ENCODE measurements at regions not wholly inside any gene's neighbourhood (a gene's known extent, or its start where the extent isn't known, plus 50 kb on each side); places are given as distances from the start of the nearest gene placed in this dataset.
"Not testable (repeated sequence)": the region's sequence is repeated elsewhere in the genome, so short reads cannot be mapped to it uniquely, and the experiment has no call there.

DNA sequence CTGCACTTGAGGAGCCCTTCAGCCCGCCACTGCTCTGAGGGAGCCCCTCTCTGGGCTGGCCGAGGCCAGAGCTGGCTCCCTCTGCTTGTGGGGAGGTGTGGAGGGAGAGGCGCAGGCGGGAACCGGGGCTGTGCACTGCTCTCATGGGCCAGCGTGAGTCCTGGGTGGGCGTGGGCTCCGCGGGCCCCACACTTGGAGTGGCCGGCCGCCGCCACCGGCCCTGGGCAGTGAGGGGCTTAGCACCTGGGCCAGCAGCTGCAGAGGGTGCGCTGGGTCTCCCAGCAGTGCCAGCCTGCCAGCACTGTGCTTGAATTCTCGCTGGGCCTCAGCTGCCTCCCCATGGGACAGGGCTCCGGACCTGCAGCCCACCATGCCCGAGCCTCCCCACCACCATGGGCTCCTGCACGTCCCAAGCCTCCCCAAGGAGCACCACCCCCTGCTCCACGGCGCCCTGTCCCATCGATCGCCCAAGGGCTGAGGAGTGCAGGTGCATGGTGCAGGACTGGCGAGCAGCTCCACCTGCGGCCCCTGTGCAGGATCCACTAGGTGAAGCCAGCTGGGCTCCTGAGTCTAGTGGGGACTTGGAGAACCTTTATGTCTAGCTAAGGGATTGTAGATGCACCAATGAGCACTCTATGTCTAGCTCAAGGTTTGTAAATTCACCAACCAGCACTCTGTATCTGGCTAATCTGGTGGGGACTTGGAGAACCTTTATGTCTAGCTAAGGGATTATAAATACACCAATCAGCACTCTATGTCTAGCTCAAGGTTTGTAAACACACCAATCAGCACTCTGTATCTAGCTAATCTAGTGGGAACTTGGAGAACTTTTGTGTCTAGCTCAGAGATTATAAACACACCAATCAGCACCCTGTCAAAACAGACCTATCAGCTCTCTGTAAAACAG, 1180.3 kb downstream of the FSCB start:
- CTCF ChIA-PET; ATAC-seq; H3K27ac Mint-ChIP-seq; H3K36me3 Mint-ChIP-seq; H3K27me3 Mint-ChIP-seq; H3K4me1 Mint-ChIP-seq; DNase-seq; H3K9me3 Mint-ChIP-seq (ENCODE audit: low read depth); H3K4me3 Mint-ChIP-seq: not testable (repeated sequence)

DNA sequence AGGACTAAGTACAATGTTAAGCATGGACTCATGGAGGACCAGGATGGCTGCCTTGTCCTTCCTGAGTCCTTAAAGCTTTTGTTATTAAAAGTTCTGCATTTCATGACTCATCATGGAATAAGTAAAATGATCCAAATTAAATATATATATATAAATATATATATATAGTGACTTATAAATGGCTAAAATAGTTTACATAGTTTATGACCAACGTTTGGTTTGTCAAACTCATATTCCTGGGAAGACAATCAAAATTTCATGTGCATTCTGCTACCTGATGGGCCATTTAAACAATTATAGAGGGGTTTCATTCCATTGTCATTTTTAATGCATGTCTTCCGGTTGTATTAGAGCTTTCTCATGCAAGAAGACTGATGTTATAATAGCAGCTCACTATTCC, 1190.7 kb downstream of the FSCB start:
- Mint-ChIP-seq H3K27ac (no peak overlapping the region), H3K4me3 (no peak overlapping the region), H3K27me3 (no peaks in the 10 kb centered on the region), H3K36me3 (no peaks in the 10 kb centered on the region), H3K9me3 (ENCODE audit: low read depth) (peaks cover 8% of the 10 kb centered on the region), H3K4me1 (no peaks in the 10 kb centered on the region)
- DNase-seq (no peak), ATAC-seq (no peak)
- CTCF ChIA-PET = no interaction called here

DNA sequence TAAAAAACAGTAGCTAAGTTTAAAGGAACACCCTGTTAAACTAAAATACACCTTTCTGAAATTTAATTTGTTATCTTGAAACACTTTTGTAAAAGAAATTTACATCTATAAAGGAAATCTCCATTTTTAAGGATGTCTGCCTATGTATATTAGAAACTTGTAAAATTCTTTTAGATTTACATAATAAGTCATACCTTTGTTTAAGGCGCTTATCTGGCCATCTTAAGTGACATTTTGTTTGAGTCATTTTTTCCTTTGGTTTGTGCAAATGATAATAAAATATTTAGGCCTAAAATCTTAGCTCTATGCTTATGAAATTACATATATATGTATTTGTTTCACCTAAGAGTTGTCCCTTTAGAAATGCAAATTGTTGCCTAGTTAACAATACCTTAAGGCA, 1193.4 kb downstream of the FSCB start:
- ATAC-seq = no peak
- CTCF ChIA-PET = no interaction called here
- Mint-ChIP-seq H3K4me3 (no peak overlapping the region), H3K27me3 (no peaks in the 10 kb centered on the region), H3K36me3 (no peaks in the 10 kb centered on the region), H3K4me1 (no peaks in the 10 kb centered on the region), H3K9me3 (ENCODE audit: low read depth) (peaks cover 10% of the 10 kb centered on the region), H3K27ac (no peak overlapping the region)
- no peak for DNase-seq

DNA sequence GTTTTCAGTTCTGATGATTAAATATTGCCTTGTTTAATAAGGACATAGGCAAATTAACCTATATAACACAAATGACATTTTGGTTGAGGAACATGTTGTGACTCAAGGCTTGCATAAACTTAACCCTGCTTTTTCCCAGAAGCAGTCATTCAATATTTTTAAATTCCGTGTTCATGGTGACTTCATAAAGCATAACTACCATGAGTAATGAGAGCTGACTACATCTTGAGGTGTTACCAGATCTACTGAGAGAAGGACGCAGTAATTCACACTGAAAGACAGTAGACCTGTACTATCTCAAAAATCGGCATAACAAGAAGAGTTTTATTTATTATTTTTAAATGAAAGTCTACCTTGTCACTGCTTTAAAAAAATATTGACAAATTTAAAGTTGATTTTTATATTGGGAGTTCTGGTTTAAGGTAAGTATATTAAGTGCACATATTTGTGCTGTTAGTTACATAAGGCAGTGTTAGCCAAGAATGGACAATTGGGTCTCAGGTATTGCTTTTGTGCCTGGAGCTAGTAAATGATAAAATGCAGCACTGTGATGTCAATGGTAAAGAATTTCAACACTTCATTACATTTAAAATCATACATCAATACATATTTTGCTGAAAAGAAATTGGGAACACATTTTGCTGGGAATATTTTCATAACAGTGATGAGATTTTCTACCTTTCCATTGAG, 1198.5 kb downstream of the FSCB start:
- H3K9me3 Mint-ChIP-seq (ENCODE audit: low read depth) = peaks cover 8% of the 10 kb centered on the region
- no peak overlapping the region for H3K27ac Mint-ChIP-seq
- no peaks in the 10 kb centered on the region for H3K4me1 Mint-ChIP-seq
- no peak overlapping the region for H3K4me3 Mint-ChIP-seq
- DNase-seq = no peak
- CTCF ChIA-PET = no interaction called here
- H3K27me3 Mint-ChIP-seq = no peaks in the 10 kb centered on the region
- ATAC-seq = no peak
- H3K36me3 Mint-ChIP-seq = no peaks in the 10 kb centered on the region

DNA sequence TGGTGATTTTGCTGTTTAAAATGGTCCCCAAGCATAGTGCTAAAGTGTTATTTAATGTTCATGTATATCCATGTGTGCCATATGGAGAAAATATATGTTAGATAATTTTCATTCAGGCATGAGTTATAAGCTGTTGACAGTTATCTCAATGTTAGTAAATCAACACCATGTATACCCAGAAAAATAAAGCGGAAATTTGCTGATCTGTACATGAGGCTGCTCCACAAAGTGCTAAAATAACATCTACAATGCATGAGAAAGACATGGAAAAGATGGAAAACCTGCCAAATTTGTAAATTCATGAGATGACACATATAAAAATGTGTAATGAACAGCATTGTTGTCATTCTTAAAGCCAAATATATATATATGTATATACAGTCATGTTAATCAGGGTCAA, 1199.2 kb downstream of the FSCB start:
- ATAC-seq (no peak), DNase-seq (no peak)
- no peaks in the 10 kb centered on the region for H3K4me1 Mint-ChIP-seq
- no peak overlapping the region for H3K4me3 Mint-ChIP-seq
- no peaks in the 10 kb centered on the region for H3K36me3 Mint-ChIP-seq
- peaks cover 5% of the 10 kb centered on the region for H3K9me3 Mint-ChIP-seq (ENCODE audit: low read depth)
- no peaks in the 10 kb centered on the region for H3K27me3 Mint-ChIP-seq
- CTCF ChIA-PET = no interaction called here
- H3K27ac Mint-ChIP-seq = no peak overlapping the region

DNA sequence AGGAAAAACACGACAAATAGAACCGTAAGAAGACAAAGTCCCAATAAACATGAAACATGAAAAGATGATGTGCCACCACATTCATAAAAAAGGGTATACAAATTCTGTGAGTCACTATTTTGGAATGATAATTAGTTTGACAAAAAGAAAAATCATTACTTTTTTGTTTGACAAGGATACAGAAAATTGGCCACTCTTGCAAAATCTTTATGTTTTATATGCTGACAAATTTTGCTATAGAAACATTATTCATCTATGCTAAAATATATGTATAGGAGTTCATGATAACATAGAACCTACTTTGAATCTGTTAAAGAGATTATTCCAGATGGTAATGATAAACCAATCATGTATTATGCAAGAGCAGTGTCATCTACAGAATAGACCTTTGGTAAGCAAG, 1201.0 kb downstream of the FSCB start:
- no peak overlapping the region for H3K4me3 Mint-ChIP-seq
- H3K4me1 Mint-ChIP-seq = no peaks in the 10 kb centered on the region
- DNase-seq (no peak), ATAC-seq (no peak)
- no peaks in the 10 kb centered on the region for H3K27me3 Mint-ChIP-seq
- H3K27ac Mint-ChIP-seq = no peak overlapping the region
- H3K9me3 Mint-ChIP-seq (ENCODE audit: low read depth) = peaks cover 5% of the 10 kb centered on the region
- no peaks in the 10 kb centered on the region for H3K36me3 Mint-ChIP-seq
- CTCF ChIA-PET = no interaction called here

DNA sequence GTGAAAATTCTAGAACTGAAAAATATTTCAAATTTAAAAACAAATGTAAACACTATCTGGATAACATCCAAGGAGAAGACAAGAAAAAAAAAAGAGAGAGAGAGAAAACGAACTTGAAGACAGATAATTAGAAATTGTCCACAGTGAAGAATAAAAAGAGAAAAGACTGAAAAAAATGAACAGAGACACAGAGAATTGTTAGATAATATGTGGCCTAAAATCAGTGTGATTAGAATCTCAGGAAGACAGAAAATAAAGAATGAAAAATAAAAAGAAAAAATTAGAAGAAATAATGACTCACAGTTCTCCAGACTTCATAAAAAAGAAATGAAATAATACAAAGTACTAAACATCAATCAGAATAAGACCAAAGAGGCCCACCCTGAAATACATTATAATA, 1209.3 kb downstream of the FSCB start:
- CTCF ChIA-PET = no interaction called here
- Mint-ChIP-seq H3K9me3 (ENCODE audit: low read depth) (peaks cover 18% of the 10 kb centered on the region), H3K4me1 (no peaks in the 10 kb centered on the region), H3K27me3 (no peaks in the 10 kb centered on the region), H3K4me3 (no peak overlapping the region), H3K36me3 (no peaks in the 10 kb centered on the region), H3K27ac (no peak overlapping the region)
- no peak for ATAC-seq
- DNase-seq = no peak

DNA sequence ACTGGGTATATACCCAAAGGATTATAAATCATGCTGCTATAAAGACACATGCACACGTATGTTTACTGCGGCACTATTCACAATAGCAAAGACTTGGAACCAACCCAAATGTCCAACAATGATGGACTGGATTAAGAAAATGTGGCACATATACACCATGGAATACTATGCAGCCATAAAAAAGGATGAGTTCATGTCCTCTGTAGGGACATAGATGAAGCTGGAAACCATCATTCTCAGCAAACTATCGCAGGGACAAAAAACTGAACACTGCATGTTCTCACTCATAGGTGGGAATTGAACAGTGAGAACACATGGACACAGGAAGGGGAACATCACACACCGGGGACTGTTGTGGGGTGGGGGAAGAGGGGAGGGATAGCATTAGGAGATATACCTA, 1211.0 kb downstream of the FSCB start:
- H3K4me3 Mint-ChIP-seq, H3K36me3 Mint-ChIP-seq, H3K27me3 Mint-ChIP-seq, H3K4me1 Mint-ChIP-seq, H3K27ac Mint-ChIP-seq, ATAC-seq, CTCF ChIA-PET, DNase-seq: not testable (repeated sequence)
- peaks cover 17% of the 10 kb centered on the region for H3K9me3 Mint-ChIP-seq (ENCODE audit: low read depth)

DNA sequence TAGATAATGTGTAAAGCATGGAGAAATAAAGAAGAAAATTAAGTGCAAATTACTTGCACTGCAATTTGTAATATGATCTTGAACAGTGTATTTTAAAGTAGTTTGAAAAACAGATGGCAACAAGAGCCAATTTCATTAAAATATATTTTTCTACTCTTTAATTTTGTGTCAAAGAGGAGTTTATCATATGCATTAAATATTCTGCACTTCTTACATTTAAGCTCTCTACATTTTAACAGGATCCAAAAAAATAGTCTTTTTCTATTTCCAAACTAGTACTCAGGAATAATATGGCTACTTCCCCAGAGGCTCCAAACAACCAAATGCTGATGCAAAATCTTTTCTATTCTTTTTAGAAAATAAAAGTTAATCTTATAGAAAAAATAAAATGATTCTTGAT, 1221.5 kb downstream of the FSCB start:
- Mint-ChIP-seq H3K4me1 (no peaks in the 10 kb centered on the region), H3K4me3 (no peak overlapping the region), H3K27ac (no peak overlapping the region), H3K36me3 (no peaks in the 10 kb centered on the region), H3K27me3 (no peaks in the 10 kb centered on the region), H3K9me3 (ENCODE audit: low read depth) (peaks cover 7% of the 10 kb centered on the region)
- CTCF ChIA-PET = no interaction called here
- ATAC-seq = no peak
- DNase-seq = no peak

DNA sequence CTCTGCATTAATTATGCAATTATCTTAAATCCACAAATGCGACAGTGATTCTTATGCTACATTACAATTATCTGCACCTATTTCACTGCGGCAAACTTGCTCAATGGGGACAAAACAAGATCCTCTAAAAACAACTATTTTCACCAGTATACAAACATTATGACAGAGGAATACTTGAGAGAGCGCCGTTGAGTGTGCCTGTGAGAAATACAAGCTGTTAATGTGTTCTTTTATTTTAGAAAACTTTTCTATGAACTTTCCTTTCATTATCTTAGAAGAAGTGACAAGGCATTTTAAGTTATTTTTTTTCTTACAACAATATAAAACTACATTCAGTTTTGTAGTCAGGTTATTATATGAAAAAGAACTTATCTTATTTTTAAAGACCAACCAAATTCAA, 1247.0 kb downstream of the FSCB start:
- H3K4me1 Mint-ChIP-seq = no peaks in the 10 kb centered on the region
- H3K27ac Mint-ChIP-seq = no peak overlapping the region
- CTCF ChIA-PET = no interaction called here
- no peak overlapping the region for H3K4me3 Mint-ChIP-seq
- no peaks in the 10 kb centered on the region for H3K27me3 Mint-ChIP-seq
- peaks cover 6% of the 10 kb centered on the region for H3K9me3 Mint-ChIP-seq (ENCODE audit: low read depth)
- DNase-seq = no peak
- no peak for ATAC-seq
- H3K36me3 Mint-ChIP-seq = no peaks in the 10 kb centered on the region

DNA sequence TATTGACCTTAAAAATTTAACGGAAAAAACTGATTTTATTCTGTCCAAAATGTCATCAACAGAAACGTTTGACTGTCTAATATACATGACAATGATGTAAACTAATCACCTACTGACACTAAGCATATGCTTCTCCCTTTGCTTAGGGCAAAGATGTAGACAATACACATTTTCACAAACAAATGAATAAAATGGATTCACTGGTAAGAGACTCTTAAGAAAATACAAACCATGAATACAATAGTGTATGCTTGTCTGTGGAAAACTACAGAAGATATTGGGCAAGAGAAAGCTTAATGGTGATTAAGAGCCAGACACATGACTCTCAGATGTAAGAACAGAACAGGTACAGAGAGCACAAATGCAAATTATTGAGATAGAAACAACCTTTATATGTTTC, 1248.7 kb downstream of the FSCB start:
- no peak overlapping the region for H3K27ac Mint-ChIP-seq
- CTCF ChIA-PET = no interaction called here
- DNase-seq = no peak
- peaks cover 6% of the 10 kb centered on the region for H3K9me3 Mint-ChIP-seq (ENCODE audit: low read depth)
- no peaks in the 10 kb centered on the region for H3K27me3 Mint-ChIP-seq
- H3K36me3 Mint-ChIP-seq = no peaks in the 10 kb centered on the region
- no peak overlapping the region for H3K4me3 Mint-ChIP-seq
- no peak for ATAC-seq
- H3K4me1 Mint-ChIP-seq = no peaks in the 10 kb centered on the region

DNA sequence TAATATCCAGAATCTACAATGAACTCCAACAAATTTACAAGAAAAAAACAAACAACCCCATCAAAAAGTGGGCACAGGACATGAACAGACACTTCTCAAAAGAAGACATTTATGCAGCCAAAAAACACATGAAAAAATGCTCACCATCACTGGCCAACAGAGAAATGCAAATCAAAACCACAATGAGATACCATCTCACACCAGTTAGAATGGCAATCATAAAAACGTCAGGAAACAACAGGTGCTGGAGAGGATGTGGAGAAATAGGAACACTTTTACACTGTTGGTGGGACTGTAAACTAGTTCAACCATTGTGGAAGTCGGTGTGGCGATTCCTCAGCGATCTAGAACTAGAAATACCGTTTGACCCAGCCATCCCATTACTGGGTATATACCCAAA, 1250.1 kb downstream of the FSCB start:
- H3K9me3 Mint-ChIP-seq (ENCODE audit: low read depth); H3K4me1 Mint-ChIP-seq; DNase-seq; ATAC-seq; H3K36me3 Mint-ChIP-seq; CTCF ChIA-PET; H3K4me3 Mint-ChIP-seq; H3K27me3 Mint-ChIP-seq; H3K27ac Mint-ChIP-seq: not testable (repeated sequence)

DNA sequence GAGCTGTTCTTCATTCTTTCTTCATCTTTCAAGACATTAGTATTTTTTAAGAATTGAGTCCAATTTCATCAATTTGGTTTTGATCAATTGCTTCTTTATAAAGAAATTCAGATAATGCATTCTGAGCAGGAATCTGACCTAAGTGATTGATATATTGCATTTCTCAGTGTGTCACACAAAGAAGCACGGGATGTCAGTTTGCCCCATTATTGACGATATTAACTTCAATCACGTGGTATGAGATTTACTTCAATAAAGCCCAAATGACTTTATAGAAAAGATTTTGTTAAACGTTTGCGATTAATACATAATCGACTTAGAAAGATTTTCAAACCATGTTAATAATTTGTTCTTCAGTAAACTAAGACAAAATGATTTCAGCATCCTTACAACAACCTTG, 1254.2 kb downstream of the FSCB start:
- no peaks in the 10 kb centered on the region for H3K27me3 Mint-ChIP-seq
- no peak overlapping the region for H3K27ac Mint-ChIP-seq
- no peak for ATAC-seq
- peaks cover 7% of the 10 kb centered on the region for H3K9me3 Mint-ChIP-seq (ENCODE audit: low read depth)
- H3K36me3 Mint-ChIP-seq = no peaks in the 10 kb centered on the region
- H3K4me3 Mint-ChIP-seq = no peak overlapping the region
- H3K4me1 Mint-ChIP-seq = no peaks in the 10 kb centered on the region
- CTCF ChIA-PET = no interaction called here
- DNase-seq = no peak

DNA sequence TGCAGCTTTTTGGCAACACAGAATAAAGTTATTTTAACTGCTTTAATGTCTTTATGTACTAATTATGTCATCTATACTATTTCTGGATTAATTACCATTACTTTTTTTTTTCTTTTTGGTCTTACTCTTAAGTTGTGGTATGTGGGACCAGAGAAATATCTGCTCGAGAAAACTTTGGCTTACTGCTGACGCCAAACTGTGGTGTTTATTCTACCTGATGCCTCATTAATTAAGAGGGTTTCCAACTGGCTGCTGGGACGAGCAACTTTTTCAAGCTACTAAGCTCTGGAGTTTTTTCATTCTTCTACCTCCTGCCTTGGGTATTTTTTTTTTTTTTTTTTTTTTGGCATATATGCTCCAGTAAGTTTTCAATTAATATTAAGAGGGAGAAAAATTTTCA, 1257.5 kb downstream of the FSCB start:
- CTCF ChIA-PET = no interaction called here
- Mint-ChIP-seq H3K4me1 (no peaks in the 10 kb centered on the region), H3K36me3 (no peaks in the 10 kb centered on the region), H3K27ac (no peak overlapping the region), H3K9me3 (ENCODE audit: low read depth) (peaks cover 7% of the 10 kb centered on the region), H3K27me3 (no peaks in the 10 kb centered on the region), H3K4me3 (no peak overlapping the region)
- DNase-seq (no peak), ATAC-seq (no peak)
